GM12892 (cell line): ENCODE measurements at regions not wholly inside any gene's neighbourhood (a gene's known extent, or its start where the extent isn't known, plus 50 kb on each side); places are given as distances from the start of the nearest gene placed in this dataset.

Experiments
- DNase-seq: peaks from one replicate; pipeline ENCODE4 v3.0.0; 2011; ENCODE audit not compliant: insufficient read length
- FAIRE-seq: peaks from 2 replicates; lab custom pipeline; 2011; peaks lifted over from hg19 to GRCh38; lab: Jason Lieb, UNC
- POLR2A ChIP-seq: IDR thresholded peaks from 2 replicates; pipeline ENCODE4 v1.6.1; 2011; ENCODE audit warnings: low read depth, low read length, control low read depth
- POLR2AphosphoS5 ChIP-seq: IDR thresholded peaks from 2 replicates; pipeline ENCODE4 v1.6.1; 2011; ENCODE audit warnings: low read depth, low read length, control low read depth
- TAF1 ChIP-seq: IDR thresholded peaks from 2 replicates; pipeline ENCODE4 v1.6.1; 2011; ENCODE audit warnings: low read depth, mild to moderate bottlenecking, control low read depth, low read length, borderline replicate concordance

DNA sequence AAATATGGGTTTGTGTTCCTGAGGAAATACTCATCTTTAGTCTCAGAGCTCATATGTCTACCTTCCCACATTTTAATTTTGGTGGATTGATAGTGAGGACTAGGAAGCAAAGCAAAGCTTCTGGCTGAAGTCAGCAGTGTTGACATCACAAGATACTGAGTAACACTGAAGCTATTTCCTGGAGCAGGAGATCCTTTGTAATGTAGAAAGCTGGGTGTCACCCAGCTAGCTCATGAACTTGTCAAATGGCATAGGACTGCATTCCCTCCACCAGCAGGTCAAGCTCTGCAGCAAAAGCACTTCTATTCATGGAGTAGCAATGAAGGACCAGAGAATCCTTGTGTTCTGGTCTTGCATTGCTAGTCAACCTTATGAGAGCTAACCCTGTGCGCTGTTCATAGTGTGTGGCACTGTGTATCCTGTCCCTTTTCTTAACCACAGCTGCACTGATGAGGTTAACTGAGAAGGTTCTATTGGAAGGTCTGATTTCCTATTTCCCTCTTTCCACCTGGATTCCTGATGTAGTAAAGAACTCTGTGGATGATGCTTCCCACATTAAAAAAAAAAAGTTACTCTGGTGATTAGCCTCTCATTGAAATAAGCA, 94.8 kb upstream of the ZNF804B start:
- DNase-seq, result no peak
- no peak for FAIRE-seq
- TF ChIP-seq POLR2A (no peak), TAF1 (no peak), POLR2AphosphoS5 (no peak)

- no peak for TF ChIP-seq POLR2AphosphoS5
- TF ChIP-seq POLR2A, result no peak
- TF ChIP-seq TAF1, result no peak
- FAIRE-seq, result no peak
- no peak for DNase-seq
Measured at GRCh38 chr7:88661921-88662320, 97.6 kb upstream of the ZNF804B start.

DNA sequence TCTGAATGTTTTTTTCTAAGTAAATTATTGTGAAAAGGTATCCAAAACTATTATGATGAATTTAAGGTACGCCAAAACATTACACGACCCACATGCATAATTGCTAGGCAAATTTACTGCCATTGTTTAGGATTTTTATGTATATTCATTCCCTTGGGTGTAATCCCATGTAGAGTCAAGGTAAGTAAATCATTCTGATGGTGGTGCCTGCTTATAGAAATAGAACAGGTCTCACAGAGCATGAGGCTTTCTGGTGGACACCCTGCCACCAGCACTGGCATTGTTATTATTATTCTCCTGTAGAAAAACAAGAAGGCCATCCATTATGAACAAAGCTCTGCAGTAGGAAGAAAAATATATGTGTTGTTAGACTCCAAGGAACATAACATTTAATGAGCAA, 111.7 kb upstream of the ZNF804B start:
- no peak for DNase-seq
- TF ChIP-seq POLR2AphosphoS5 (no peak), TAF1 (no peak), POLR2A (no peak)
- no peak for FAIRE-seq

DNA sequence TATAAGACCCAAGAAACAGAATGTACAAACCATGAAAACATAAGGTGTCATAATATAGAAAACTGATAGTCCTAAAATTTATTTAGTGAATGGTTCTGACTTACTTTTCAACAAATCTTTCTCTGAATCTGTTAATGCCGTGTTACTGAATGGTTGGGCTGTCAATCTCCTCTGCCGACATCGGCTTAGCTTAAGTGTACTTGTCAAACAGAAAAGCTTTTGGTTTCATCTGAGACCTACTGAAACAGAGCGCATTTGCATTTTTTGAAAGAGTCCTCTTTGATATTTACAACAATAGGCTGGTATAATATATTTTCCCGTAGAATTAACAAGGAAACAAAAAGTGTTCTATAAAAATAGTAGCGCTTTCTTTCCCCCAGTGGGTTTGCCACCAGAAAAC, 120.9 kb upstream of the ZNF804B start:
- FAIRE-seq (no peak), DNase-seq (no peak)
- TF ChIP-seq TAF1 (no peak), POLR2AphosphoS5 (no peak), POLR2A (no peak)

DNA sequence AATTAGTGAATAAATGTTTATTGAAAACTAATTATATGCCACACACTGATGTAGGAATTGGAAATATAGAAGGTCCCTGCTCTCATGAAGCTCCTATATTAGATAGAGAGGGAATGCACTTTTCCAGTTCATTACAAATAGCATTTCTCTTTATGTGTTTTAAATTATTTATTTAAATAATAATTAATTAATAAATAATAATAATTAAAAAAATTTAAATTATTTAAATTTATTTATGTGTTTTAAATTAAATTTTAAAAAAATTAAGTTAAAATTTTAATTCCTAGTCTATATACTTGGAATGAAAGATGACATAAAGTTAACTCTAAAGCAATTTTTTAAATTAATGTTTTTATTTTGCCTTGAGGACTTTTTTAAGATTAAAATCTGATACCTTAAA, 121.7 kb upstream of the ZNF804B start:
- no peak for FAIRE-seq
- no peak for DNase-seq
- TF ChIP-seq POLR2A (no peak), TAF1 (no peak), POLR2AphosphoS5 (no peak)

GRCh38 chr7:88635149-88635548, 124.4 kb upstream of the ZNF804B start:
- DNase-seq, result no peak
- no peak for TF ChIP-seq TAF1
- FAIRE-seq, result no peak

DNA sequence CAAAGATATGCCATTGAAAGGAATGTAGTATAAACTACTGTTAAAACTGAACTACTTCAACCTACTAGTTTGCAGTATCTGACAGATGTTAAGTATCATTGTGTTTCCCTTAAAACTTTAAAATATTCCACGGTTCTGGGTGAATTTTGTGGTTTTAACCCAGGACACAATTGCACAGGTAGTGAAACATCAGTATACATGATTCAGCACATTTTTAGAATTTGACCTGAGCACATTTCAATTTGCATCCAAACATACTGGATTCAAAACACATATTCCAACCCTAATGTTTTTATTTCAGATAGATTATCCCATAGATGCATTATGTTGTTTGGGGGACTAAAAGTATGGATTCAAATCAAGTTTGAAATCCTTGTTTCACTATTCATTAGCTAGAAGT, 129.9 kb upstream of the ZNF804B start:
- FAIRE-seq, result peak; percentile 79
- no peak for DNase-seq
- TF ChIP-seq TAF1 (no peak), POLR2AphosphoS5 (no peak), POLR2A (no peak)

DNA sequence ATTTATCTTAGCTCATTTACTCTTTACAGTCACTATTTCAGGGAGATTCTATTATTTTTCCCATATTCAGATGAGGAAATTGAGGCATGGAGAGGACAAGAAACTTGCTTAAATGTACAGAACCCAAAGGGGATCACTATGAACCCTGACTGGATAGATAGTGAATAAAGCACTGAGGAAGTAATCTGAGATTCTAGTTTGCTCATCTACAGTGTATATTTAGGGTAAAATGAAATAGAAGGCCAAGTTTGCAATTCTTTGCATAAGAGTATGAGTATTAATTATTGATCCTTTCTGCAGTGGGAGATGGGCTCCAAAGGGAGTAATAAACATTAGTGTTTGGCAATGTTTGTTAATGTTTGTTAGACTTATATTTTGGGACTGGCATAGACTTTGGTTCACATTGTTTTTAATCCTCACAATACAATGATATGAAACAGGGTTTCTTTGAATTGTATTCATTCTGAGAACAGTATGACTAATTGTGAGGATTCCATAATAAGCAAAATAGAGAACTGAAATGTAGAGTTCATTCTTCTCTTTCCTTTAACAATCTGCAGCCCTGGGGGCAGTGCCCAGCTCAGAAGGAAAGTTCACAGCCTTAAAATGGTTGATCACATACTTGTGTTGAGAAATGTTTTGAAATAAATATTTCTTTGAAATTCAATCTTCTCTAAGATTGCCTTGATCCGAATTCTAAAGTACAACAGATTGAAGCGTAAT, 131.0 kb upstream of the ZNF804B start:
- peak; percentile 74 for FAIRE-seq
- no peak for TF ChIP-seq POLR2AphosphoS5
- TF ChIP-seq POLR2A, result no peak
- TF ChIP-seq TAF1, result no peak

DNA sequence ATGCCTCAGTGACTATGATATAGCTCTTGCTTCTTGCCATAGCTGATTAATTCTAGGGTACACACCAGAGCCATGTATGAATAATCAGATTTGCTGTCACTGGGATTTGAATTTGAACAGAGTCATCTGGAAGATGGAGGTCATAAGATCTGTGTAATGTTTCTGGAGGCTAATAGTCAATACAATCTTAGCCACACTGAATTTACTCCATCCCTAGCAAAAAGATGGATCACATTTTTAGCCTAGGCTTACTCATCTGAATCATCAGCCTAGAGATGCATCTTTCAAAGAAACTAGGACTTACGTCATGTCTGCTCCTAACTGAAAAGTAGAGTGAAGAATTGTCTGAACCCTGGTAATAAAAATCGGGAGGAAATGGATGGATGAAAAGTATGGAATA, 142.3 kb upstream of the ZNF804B start:
- no peak for FAIRE-seq
- no peak for DNase-seq

More for the DNA sequence above, 131.0 kb upstream of the ZNF804B start:
- peak; percentile 3 for DNase-seq

GRCh38 chr7:88615336-88615735, 144.2 kb upstream of the ZNF804B start:
- FAIRE-seq, result no peak
- no peak for DNase-seq
- no peak for TF ChIP-seq POLR2A
- no peak for TF ChIP-seq TAF1
- TF ChIP-seq POLR2AphosphoS5, result no peak

More for the DNA sequence above, 142.3 kb upstream of the ZNF804B start:
- no peak for TF ChIP-seq POLR2A

- FAIRE-seq, result no peak
Measured at GRCh38 chr7:88614736-88615135, 144.8 kb upstream of the ZNF804B start.

DNA sequence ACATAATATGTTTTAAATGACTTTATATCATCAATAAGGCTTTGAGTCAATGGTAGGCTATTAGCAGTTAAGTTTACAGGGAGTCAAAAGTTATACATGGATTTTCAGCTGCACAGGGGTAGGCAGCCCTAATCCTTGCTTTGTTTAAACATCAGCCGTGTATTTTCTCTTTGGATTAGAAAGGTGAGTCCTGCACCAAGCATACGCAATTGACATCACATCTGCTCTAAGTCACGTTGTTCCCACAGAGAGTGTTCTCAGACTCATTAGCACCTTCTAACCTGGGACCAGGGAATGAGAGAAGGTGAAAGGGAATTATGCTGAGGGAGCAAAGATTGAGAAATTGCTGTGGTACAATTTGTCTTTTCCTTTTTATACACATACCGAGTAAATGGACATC, 148.6 kb upstream of the ZNF804B start:
- TF ChIP-seq POLR2A (no peak), TAF1 (no peak), POLR2AphosphoS5 (no peak)
- FAIRE-seq (no peak), DNase-seq (no peak)

More at GRCh38 chr7:88614736-88615135, 144.8 kb upstream of the ZNF804B start:
- DNase-seq, result no peak
- TF ChIP-seq POLR2A, result no peak
- no peak for TF ChIP-seq POLR2AphosphoS5
- TF ChIP-seq TAF1, result no peak
